IgD-negative memory B cell (primary cell): ENCODE measurements at regions not wholly inside any gene's neighbourhood (a gene's known extent, or its start where the extent isn't known, plus 50 kb on each side); places are given as distances from the start of the nearest gene placed in this dataset.
A peak's percentile ranks its signal among the peaks of the same experiment; 100 is the strongest.

Source experiments
- H3K27ac Mint-ChIP-seq, 3 donors: one replicate each; pipeline ENCODE4 v1.8.0; 2020 to 2022; ENCODE audit warnings: mild to moderate bottlenecking in 3 of 3, mixed read lengths in 3 of 3, moderate library complexity in 1 of 3
- H3K27me3 Mint-ChIP-seq: one replicate; pipeline ENCODE4 v1.8.0; 2021; ENCODE audit warnings: mixed read lengths
- H3K36me3 Mint-ChIP-seq: one replicate; pipeline ENCODE4 v1.8.0; 2020; ENCODE audit warnings: mild to moderate bottlenecking, mixed read lengths
- H3K4me1 Mint-ChIP-seq, 3 donors: one replicate each; pipeline ENCODE4 v1.8.0; 2020 to 2022; ENCODE audit warnings: mixed read lengths in 3 of 3, mild to moderate bottlenecking in 1 of 3
- H3K4me3 Mint-ChIP-seq, 4 donors: one replicate each; pipeline ENCODE4 v1.8.0; 2020 to 2022; ENCODE audit warnings: mild to moderate bottlenecking in 4 of 4, mixed read lengths in 4 of 4, moderate library complexity in 3 of 4
- H3K9me3 Mint-ChIP-seq, 3 donors: one replicate each; pipeline ENCODE4 v1.8.0; 2020 to 2021; ENCODE audit warnings: mixed read lengths in 3 of 3, mild to moderate bottlenecking in 1 of 3

- Mint-ChIP-seq H3K27ac (no peak overlapping the region), H3K4me1 (peaks cover 0 to 1% (median 0%) of the 10 kb centered on the region in 3 donors), H3K4me3 (no peak overlapping the region), H3K27me3 (no peaks in the 10 kb centered on the region), H3K9me3 (no peaks in the 10 kb centered on the region), H3K36me3 (peaks cover 2% of the 10 kb centered on the region)
Observed at GRCh38 chr6:169891846-169892245, 140.4 kb downstream of the ERMARD start.

GRCh38 chr6:169891421-169891820, 140.0 kb downstream of the ERMARD start:
- Mint-ChIP-seq H3K27me3 (no peaks in the 10 kb centered on the region), H3K9me3 (no peaks in the 10 kb centered on the region), H3K36me3 (peaks cover 2% of the 10 kb centered on the region), H3K27ac (no peak overlapping the region), H3K4me3 (no peak overlapping the region), H3K4me1 (peaks cover 0 to 1% (median 0%) of the 10 kb centered on the region in 3 donors)

- H3K4me1 Mint-ChIP-seq: peaks cover 0 to 1% (median 0%) of the 10 kb centered on the region in 3 donors
- no peaks in the 10 kb centered on the region for H3K9me3 Mint-ChIP-seq
- H3K4me3 Mint-ChIP-seq: no peak overlapping the region
- no peaks in the 10 kb centered on the region for H3K27me3 Mint-ChIP-seq
- H3K36me3 Mint-ChIP-seq: peaks cover 2% of the 10 kb centered on the region
- H3K27ac Mint-ChIP-seq: no peak overlapping the region
Observed at GRCh38 chr6:169890901-169891300, 139.5 kb downstream of the ERMARD start.

- Mint-ChIP-seq H3K4me1 (peaks cover 0 to under 1% (median 0%) of the 10 kb centered on the region in 3 donors), H3K36me3 (peaks cover 1% of the 10 kb centered on the region), H3K27ac (no peak overlapping the region), H3K9me3 (no peaks in the 10 kb centered on the region), H3K27me3 (no peaks in the 10 kb centered on the region), H3K4me3 (no peak overlapping the region)
Observed at GRCh38 chr6:169890049-169890448, 138.6 kb downstream of the ERMARD start.

GRCh38 chr6:169887529-169888140, 136.2 kb downstream of the ERMARD start:
- Mint-ChIP-seq H3K27ac (no peak overlapping the region), H3K36me3 (no peaks in the 10 kb centered on the region), H3K4me1 (no peaks in the 10 kb centered on the region), H3K4me3 (no peak overlapping the region), H3K27me3 (no peaks in the 10 kb centered on the region), H3K9me3 (peaks cover 0 to 1% (median 0%) of the 10 kb centered on the region in 3 donors)

GRCh38 chr6:169886631-169887227, 135.3 kb downstream of the ERMARD start:
- Mint-ChIP-seq H3K27me3 (peaks cover 3% of the 10 kb centered on the region), H3K27ac (no peak overlapping the region), H3K4me1 (no peaks in the 10 kb centered on the region), H3K36me3 (peaks cover 1% of the 10 kb centered on the region), H3K9me3 (peaks cover 0 to 1% (median 0%) of the 10 kb centered on the region in 3 donors), H3K4me3 (no peak overlapping the region)

GRCh38 chr6:169885831-169886230, 134.4 kb downstream of the ERMARD start:
- no peaks in the 10 kb centered on the region for H3K4me1 Mint-ChIP-seq
- H3K9me3 Mint-ChIP-seq: peaks cover 0 to 1% (median 0%) of the 10 kb centered on the region in 3 donors
- H3K4me3 Mint-ChIP-seq: no peak overlapping the region
- H3K36me3 Mint-ChIP-seq: peaks cover 1% of the 10 kb centered on the region
- H3K27ac Mint-ChIP-seq: no peak overlapping the region
- H3K27me3 Mint-ChIP-seq: peaks cover 9% of the 10 kb centered on the region

GRCh38 chr6:169885131-169885530, 133.7 kb downstream of the ERMARD start:
- no peak overlapping the region for H3K4me3 Mint-ChIP-seq
- H3K27ac Mint-ChIP-seq: peak overlapping the region in 1 of 3 donors; percentile 31
- H3K4me1 Mint-ChIP-seq: no peaks in the 10 kb centered on the region
- peaks cover 1% of the 10 kb centered on the region for H3K36me3 Mint-ChIP-seq
- peaks cover 0 to 1% (median 0%) of the 10 kb centered on the region in 3 donors for H3K9me3 Mint-ChIP-seq
- peaks cover 9% of the 10 kb centered on the region for H3K27me3 Mint-ChIP-seq

GRCh38 chr6:169884158-169884557, 132.7 kb downstream of the ERMARD start:
- Mint-ChIP-seq H3K36me3 (peaks cover 1% of the 10 kb centered on the region), H3K27ac (no peak overlapping the region), H3K4me1 (no peaks in the 10 kb centered on the region), H3K27me3 (peaks cover 9% of the 10 kb centered on the region), H3K4me3 (no peak overlapping the region), H3K9me3 (peaks cover 0 to 1% (median 0%) of the 10 kb centered on the region in 3 donors)

GRCh38 chr6:169883316-169883715, 131.9 kb downstream of the ERMARD start:
- Mint-ChIP-seq H3K4me3 (no peak overlapping the region), H3K9me3 (peaks cover 0 to 1% (median 0%) of the 10 kb centered on the region in 3 donors), H3K4me1 (no peaks in the 10 kb centered on the region), H3K36me3 (peaks cover 1% of the 10 kb centered on the region), H3K27me3 (peaks cover 9% of the 10 kb centered on the region), H3K27ac (no peak overlapping the region)

GRCh38 chr6:169881976-169882375, 130.6 kb downstream of the ERMARD start:
- H3K27me3 Mint-ChIP-seq: peaks cover 9% of the 10 kb centered on the region
- H3K4me3 Mint-ChIP-seq: no peak overlapping the region
- H3K9me3 Mint-ChIP-seq: peaks cover 0 to 1% (median 0%) of the 10 kb centered on the region in 3 donors
- H3K4me1 Mint-ChIP-seq: no peaks in the 10 kb centered on the region
- peaks cover 1% of the 10 kb centered on the region for H3K36me3 Mint-ChIP-seq
- H3K27ac Mint-ChIP-seq: no peak overlapping the region

GRCh38 chr6:169881398-169881797, 130.0 kb downstream of the ERMARD start:
- no peak overlapping the region for H3K27ac Mint-ChIP-seq
- H3K36me3 Mint-ChIP-seq: peaks cover 1% of the 10 kb centered on the region
- no peaks in the 10 kb centered on the region for H3K4me1 Mint-ChIP-seq
- peaks cover 9% of the 10 kb centered on the region for H3K27me3 Mint-ChIP-seq
- no peak overlapping the region for H3K4me3 Mint-ChIP-seq
- H3K9me3 Mint-ChIP-seq: peaks cover 0 to 1% (median 0%) of the 10 kb centered on the region in 3 donors

GRCh38 chr6:169880516-169880915, 129.1 kb downstream of the ERMARD start:
- H3K27me3 Mint-ChIP-seq: peaks cover 9% of the 10 kb centered on the region
- H3K9me3 Mint-ChIP-seq: peaks cover 0 to 1% (median 0%) of the 10 kb centered on the region in 3 donors
- no peaks in the 10 kb centered on the region for H3K4me1 Mint-ChIP-seq
- peaks cover 1% of the 10 kb centered on the region for H3K36me3 Mint-ChIP-seq
- H3K4me3 Mint-ChIP-seq: no peak overlapping the region
- H3K27ac Mint-ChIP-seq: no peak overlapping the region

- Mint-ChIP-seq H3K9me3 (peaks cover 0 to 4% (median 2%) of the 10 kb centered on the region in 3 donors), H3K27me3 (peaks cover 2% of the 10 kb centered on the region), H3K4me3 (no peak overlapping the region), H3K27ac (no peak overlapping the region), H3K4me1 (peaks cover 0 to 2% (median 0%) of the 10 kb centered on the region in 3 donors), H3K36me3 (no peaks in the 10 kb centered on the region)
Observed at GRCh38 chr6:169869301-169869700, 117.9 kb downstream of the ERMARD start.

GRCh38 chr6:169868458-169868857, 117.0 kb downstream of the ERMARD start:
- no peaks in the 10 kb centered on the region for H3K36me3 Mint-ChIP-seq
- peak overlapping the region in 2 of 4 donors; percentile 7 to 19 for H3K4me3 Mint-ChIP-seq
- H3K27ac Mint-ChIP-seq: no peak overlapping the region
- H3K4me1 Mint-ChIP-seq: peaks cover 0 to 5% (median 0%) of the 10 kb centered on the region in 3 donors
- H3K27me3 Mint-ChIP-seq: peaks cover 2% of the 10 kb centered on the region
- H3K9me3 Mint-ChIP-seq: peaks cover 0 to 7% (median 2%) of the 10 kb centered on the region in 3 donors

GRCh38 chr6:169867751-169868191, 116.3 kb downstream of the ERMARD start:
- no peak overlapping the region for H3K27ac Mint-ChIP-seq
- peaks cover 2% of the 10 kb centered on the region for H3K27me3 Mint-ChIP-seq
- H3K4me3 Mint-ChIP-seq: no peak overlapping the region
- peaks cover 0 to 7% (median 2%) of the 10 kb centered on the region in 3 donors for H3K9me3 Mint-ChIP-seq
- H3K4me1 Mint-ChIP-seq: peaks cover 0 to 6% (median 0%) of the 10 kb centered on the region in 3 donors
- H3K36me3 Mint-ChIP-seq: no peaks in the 10 kb centered on the region
